Type B pancreatic cell (in vitro differentiated cells): ENCODE measurements at regions not wholly inside any gene's neighbourhood (a gene's known extent, or its start where the extent isn't known, plus 50 kb on each side); places are given as distances from the start of the nearest gene placed in this dataset.

ENCODE experiments used
- DNase-seq: peaks from one replicate; pipeline ENCODE4 v3.0.0; 2021; ENCODE audit warnings: mixed read lengths; ENCODE audit not compliant: unreplicated experiment; ENCODE audit errors: extremely low spot score
- H3K27ac Mint-ChIP-seq: 2 replicates; pipeline ENCODE4 v1.8.0; 2021; ENCODE audit warnings: mild to moderate bottlenecking, mixed read lengths
- H3K27me3 Mint-ChIP-seq: 2 replicates; pipeline ENCODE4 v1.8.0; 2021; ENCODE audit warnings: mixed read lengths
- H3K36me3 Mint-ChIP-seq: 2 replicates; pipeline ENCODE4 v1.8.0; 2021; ENCODE audit warnings: mixed read lengths
- H3K4me1 Mint-ChIP-seq: one replicate; pipeline ENCODE4 v1.8.0; 2021; ENCODE audit warnings: mixed read lengths; ENCODE audit not compliant: unreplicated experiment
- H3K4me3 Mint-ChIP-seq: 2 replicates; pipeline ENCODE4 v1.8.0; 2021; ENCODE audit warnings: mild to moderate bottlenecking, mixed read lengths
- H3K9me3 Mint-ChIP-seq: 2 replicates; pipeline ENCODE4 v1.8.0; 2021; ENCODE audit warnings: mixed read lengths
- TF ChIP-seq, protein P1 (sequence below): fragments of 200-600 bp; sonication (generic); conservative IDR thresholded peaks from 2 replicates; pipeline ENCODE4 v1.5.0; 2021; ENCODE audit warnings: antibody characterized with exemption, mild to moderate bottlenecking

DNA sequence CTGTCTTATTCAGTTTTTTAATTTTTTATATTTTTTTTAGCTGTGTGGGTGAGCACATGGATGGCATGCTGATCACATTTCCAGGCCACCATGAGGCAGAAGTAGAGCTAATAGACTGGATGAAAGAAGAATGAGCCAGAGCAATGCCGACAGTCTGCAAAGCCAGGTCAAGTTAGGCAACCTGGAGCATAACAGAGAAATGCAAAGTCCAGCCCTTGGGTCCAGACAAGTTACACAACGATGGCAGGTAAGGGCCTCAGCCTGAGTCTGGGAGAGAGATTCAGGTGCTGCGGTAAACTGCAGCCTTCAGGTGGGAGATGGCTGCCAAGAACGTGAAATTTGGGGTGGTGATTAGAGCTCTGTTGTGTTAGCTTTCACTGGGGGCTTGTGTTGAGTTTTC, 84.0 kb upstream of the CACNA2D3 start:
- no peaks in the 10 kb centered on the region for H3K36me3 Mint-ChIP-seq
- no peak for DNase-seq
- H3K27me3 Mint-ChIP-seq, result no peaks in the 10 kb centered on the region
- no peak overlapping the region for H3K4me3 Mint-ChIP-seq
- no peaks in the 10 kb centered on the region for H3K9me3 Mint-ChIP-seq
- TF ChIP-seq, protein P1, sequence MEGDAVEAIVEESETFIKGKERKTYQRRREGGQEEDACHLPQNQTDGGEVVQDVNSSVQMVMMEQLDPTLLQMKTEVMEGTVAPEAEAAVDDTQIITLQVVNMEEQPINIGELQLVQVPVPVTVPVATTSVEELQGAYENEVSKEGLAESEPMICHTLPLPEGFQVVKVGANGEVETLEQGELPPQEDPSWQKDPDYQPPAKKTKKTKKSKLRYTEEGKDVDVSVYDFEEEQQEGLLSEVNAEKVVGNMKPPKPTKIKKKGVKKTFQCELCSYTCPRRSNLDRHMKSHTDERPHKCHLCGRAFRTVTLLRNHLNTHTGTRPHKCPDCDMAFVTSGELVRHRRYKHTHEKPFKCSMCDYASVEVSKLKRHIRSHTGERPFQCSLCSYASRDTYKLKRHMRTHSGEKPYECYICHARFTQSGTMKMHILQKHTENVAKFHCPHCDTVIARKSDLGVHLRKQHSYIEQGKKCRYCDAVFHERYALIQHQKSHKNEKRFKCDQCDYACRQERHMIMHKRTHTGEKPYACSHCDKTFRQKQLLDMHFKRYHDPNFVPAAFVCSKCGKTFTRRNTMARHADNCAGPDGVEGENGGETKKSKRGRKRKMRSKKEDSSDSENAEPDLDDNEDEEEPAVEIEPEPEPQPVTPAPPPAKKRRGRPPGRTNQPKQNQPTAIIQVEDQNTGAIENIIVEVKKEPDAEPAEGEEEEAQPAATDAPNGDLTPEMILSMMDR, result no peak
- no peaks in the 10 kb centered on the region for H3K4me1 Mint-ChIP-seq
- H3K27ac Mint-ChIP-seq, result no peak overlapping the region

DNA sequence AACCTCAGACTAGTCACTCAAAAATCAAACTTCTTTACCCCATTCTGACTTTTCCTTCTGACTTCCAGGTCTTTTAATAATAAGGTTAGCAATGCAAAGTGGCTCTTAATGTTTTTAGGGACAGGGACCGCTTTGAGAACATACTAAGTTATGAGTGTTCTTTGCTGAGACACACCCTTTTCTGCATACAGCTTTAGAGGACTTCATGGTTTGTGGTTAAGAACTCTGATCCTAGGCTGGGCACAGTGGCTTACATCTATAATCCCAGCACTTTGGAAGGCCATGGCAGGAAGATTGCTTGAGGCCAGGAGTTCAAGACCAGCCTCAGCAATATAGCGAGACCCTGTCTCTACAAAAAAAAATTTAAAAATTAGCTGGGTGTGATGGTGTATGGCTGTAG, 85.8 kb upstream of the CACNA2D3 start:
- Mint-ChIP-seq H3K4me3 (no peak overlapping the region), H3K36me3 (no peaks in the 10 kb centered on the region), H3K27ac (no peak overlapping the region), H3K9me3 (no peaks in the 10 kb centered on the region), H3K4me1 (peaks cover 4% of the 10 kb centered on the region), H3K27me3 (no peaks in the 10 kb centered on the region)
- DNase-seq, result no peak
- TF ChIP-seq, protein P1, result no peak

DNA sequence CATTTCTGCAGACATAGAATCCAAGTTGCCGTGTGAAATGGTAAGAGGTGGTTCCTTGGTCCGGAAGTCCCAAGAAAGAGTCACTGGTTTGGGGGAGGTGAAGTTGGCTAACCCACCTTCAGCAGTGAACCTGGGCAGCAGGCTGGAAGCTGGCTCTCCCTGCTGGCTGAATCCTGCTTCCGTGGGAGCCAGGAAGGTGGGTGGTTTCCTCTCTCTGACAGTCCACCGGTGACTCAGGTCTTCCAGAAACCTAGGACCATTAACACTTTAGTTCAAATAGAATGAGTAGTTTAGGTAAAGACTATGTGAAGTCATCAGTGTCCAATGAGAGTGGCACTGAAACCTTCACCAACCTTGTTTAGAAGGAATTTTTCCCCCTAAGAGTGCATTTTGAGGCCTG, 87.4 kb upstream of the CACNA2D3 start:
- TF ChIP-seq, protein P1, result no peak
- DNase-seq, result no peak
- Mint-ChIP-seq H3K27ac (no peak overlapping the region), H3K4me3 (no peak overlapping the region), H3K4me1 (peaks cover 4% of the 10 kb centered on the region), H3K27me3 (no peaks in the 10 kb centered on the region), H3K9me3 (no peaks in the 10 kb centered on the region), H3K36me3 (no peaks in the 10 kb centered on the region)

DNA sequence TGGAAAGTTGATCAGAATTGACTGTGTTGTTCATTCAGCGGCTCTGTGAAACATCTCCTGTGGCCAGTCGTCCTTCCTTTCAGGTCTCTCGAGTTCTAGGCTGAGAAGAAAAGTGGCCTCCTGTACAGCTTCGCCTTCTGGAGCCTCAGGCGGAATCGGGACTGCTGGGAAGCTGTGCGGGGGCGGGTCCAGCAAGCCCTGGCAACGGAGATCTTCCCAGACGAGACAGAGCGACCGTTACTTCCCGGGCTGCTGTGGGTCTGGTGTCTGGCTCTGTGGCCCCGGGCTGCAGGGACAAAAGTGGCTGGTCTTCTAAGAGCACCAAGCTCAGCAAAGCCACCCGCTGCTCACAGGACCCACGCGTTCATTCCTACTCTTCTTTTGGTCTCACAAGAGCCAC, 88.6 kb upstream of the CACNA2D3 start:
- H3K9me3 Mint-ChIP-seq, result no peaks in the 10 kb centered on the region
- no peaks in the 10 kb centered on the region for H3K36me3 Mint-ChIP-seq
- DNase-seq, result no peak
- H3K27ac Mint-ChIP-seq, result no peak overlapping the region
- no peaks in the 10 kb centered on the region for H3K27me3 Mint-ChIP-seq
- no peak overlapping the region for H3K4me3 Mint-ChIP-seq
- H3K4me1 Mint-ChIP-seq, result peaks cover 4% of the 10 kb centered on the region
- TF ChIP-seq, protein P1, result no peak

DNA sequence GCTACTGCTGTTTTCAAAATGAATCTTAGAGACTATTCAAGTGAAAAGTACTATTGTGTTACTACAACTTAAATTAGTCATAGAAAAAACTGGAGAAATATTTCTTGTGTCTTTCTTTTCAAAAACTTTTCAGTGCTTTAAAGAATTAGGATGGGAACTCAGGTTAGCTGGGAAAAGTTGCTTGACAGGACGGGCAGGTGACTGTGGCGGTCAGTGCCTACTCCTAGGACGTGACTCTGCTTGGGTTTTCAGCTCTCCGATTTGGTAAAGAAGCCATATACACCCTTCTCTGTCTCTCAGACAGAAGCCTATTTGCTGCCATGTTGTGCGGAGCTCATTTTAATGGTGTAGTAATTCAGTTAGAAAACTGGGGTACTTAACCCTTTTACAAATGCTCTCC, 89.8 kb upstream of the CACNA2D3 start:
- Mint-ChIP-seq H3K4me3 (no peak overlapping the region), H3K4me1 (peaks cover 4% of the 10 kb centered on the region)
- TF ChIP-seq, protein P1, result no peak

DNA sequence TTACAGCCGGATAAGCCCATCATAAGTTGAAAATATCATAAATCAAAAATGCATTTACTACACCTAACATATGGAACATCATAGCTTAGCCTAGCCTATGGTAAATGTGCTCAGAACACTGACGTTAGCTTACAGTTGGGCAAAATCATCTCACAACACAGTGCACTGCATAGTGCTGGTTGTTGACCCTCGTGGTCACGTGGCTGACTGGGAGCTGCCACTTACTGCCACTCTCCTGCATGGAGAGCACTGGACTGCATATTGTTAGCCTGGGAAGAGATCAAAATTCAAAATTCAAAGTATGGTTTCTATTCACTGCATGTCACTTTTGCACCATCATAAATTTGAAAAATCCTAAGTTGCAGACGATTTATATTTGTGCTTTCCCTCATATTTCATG, 94.0 kb upstream of the CACNA2D3 start:
- H3K27ac Mint-ChIP-seq, result no peak overlapping the region
- H3K36me3 Mint-ChIP-seq, result no peaks in the 10 kb centered on the region
- no peaks in the 10 kb centered on the region for H3K27me3 Mint-ChIP-seq
- TF ChIP-seq, protein P1, result no peak
- peaks cover 4% of the 10 kb centered on the region for H3K4me1 Mint-ChIP-seq
- no peak overlapping the region for H3K4me3 Mint-ChIP-seq
- no peak for DNase-seq
- H3K9me3 Mint-ChIP-seq, result no peaks in the 10 kb centered on the region

More for the DNA sequence above, 89.8 kb upstream of the CACNA2D3 start:
- H3K9me3 Mint-ChIP-seq, result no peaks in the 10 kb centered on the region
- no peak overlapping the region for H3K27ac Mint-ChIP-seq
- no peaks in the 10 kb centered on the region for H3K36me3 Mint-ChIP-seq
- no peaks in the 10 kb centered on the region for H3K27me3 Mint-ChIP-seq
- DNase-seq, result no peak
